IMR-90 (cell line): ENCODE measurements at regions not wholly inside any gene's neighbourhood (a gene's known extent, or its start where the extent isn't known, plus 50 kb on each side); places are given as distances from the start of the nearest gene placed in this dataset.

ENCODE experiments used
- ATAC-seq: fragments of 200-7000 bp; cut with Tn5 transposase; 2 replicates; pipeline ENCODE4 v1.9.1; 2020; ENCODE audit warnings: low read depth, mild to moderate bottlenecking, moderate library complexity
- BruUV-seq: library from RNA; stranded (reverse); fragments of 400-500 nt; replicated peaks from 2 replicates; lab custom pipeline; 2021; lab: Mats Ljungman, UMichigan
- CTCF ChIA-PET: fragments of 300-600 bp; formaldehyde crosslinking; extraction: SDS; loops from one replicate; lab custom pipeline; 2021; ENCODE audit warnings: antibody characterized with exemption; lab: Yijun Ruan, JAX
- POLR2A ChIA-PET: fragments of 300-600 bp; sonication (Branson Sonifier 250); formaldehyde crosslinking; loops from one replicate; lab custom pipeline; 2022; ENCODE audit warnings: antibody characterized with exemption; ENCODE audit not compliant: unreplicated experiment; lab: Charles Lee
- DNase-seq: peaks from one replicate; pipeline ENCODE4 v3.0.0; 2013
- H2AFZ ChIP-seq: replicated peaks from 2 replicates; pipeline ENCODE3; 2013; ENCODE audit warnings: low read length, mild to moderate bottlenecking; ENCODE audit not compliant: poor library complexity
- H2AK5ac ChIP-seq: 2 replicates; pipeline ENCODE4 v1.6.1; 2013; ENCODE audit warnings: low read depth, low read length, inconsistent platforms
- H2AK9ac ChIP-seq: replicated peaks from 2 replicates; pipeline ENCODE3; 2013; ENCODE audit warnings: mild to moderate bottlenecking, low read depth, low read length, moderate library complexity; ENCODE audit not compliant: poor library complexity
- H2BK120ac ChIP-seq: 2 replicates; pipeline ENCODE4 v1.6.1; 2013; ENCODE audit warnings: low read depth, low read length, inconsistent platforms
- H2BK15ac ChIP-seq: 3 replicates; pipeline ENCODE4 v1.6.1; 2013; ENCODE audit warnings: low read depth, low read length, inconsistent platforms
- H2BK20ac ChIP-seq: 2 replicates; pipeline ENCODE4 v1.6.1; 2013; ENCODE audit warnings: low read depth, mild to moderate bottlenecking, inconsistent platforms, low read length, moderate library complexity
- H2BK5ac ChIP-seq: 2 replicates; pipeline ENCODE4 v1.6.1; 2013; ENCODE audit warnings: mild to moderate bottlenecking, low read depth, low read length, inconsistent platforms; ENCODE audit not compliant: poor library complexity, severe bottlenecking
- H3K14ac ChIP-seq: replicated peaks from 2 replicates; pipeline ENCODE4 v1.6.1; 2013; ENCODE audit warnings: low read depth, low read length, inconsistent platforms
- H3K18ac ChIP-seq: 2 replicates; pipeline ENCODE4 v1.6.1; 2013; ENCODE audit warnings: low read depth, low read length, control low read depth
- H3K23ac ChIP-seq: 2 replicates; pipeline ENCODE4 v1.6.1; 2013; ENCODE audit warnings: low read depth, low read length, inconsistent platforms
- H3K27ac ChIP-seq: 2 replicates; pipeline ENCODE4 v1.5.1; 2013; ENCODE audit warnings: mild to moderate bottlenecking, control low read depth, low read length; ENCODE audit not compliant: insufficient read depth
- H3K27me3 ChIP-seq: 2 replicates; pipeline ENCODE4 v1.6.1; 2013; ENCODE audit warnings: low read length; ENCODE audit not compliant: control insufficient read depth, insufficient read depth
- H3K36me3 ChIP-seq: 2 replicates; pipeline ENCODE4 v1.6.1; 2013; ENCODE audit warnings: low read length, mixed read lengths; ENCODE audit not compliant: control insufficient read depth, insufficient read depth
- H3K4ac ChIP-seq: 2 replicates; pipeline ENCODE4 v1.6.1; 2013; ENCODE audit warnings: low read depth, low read length, inconsistent platforms
- H3K4me1 ChIP-seq: 2 replicates; pipeline ENCODE4 v1.6.1; 2013; ENCODE audit warnings: low read length, mixed read lengths; ENCODE audit not compliant: control insufficient read depth, insufficient read depth
- H3K4me2 ChIP-seq: 2 replicates; pipeline ENCODE4 v1.6.1; 2013; ENCODE audit warnings: low read depth, mild to moderate bottlenecking, control low read depth, low read length, moderate library complexity
- H3K4me3 ChIP-seq: 2 replicates; pipeline ENCODE4 v1.5.1; 2013; ENCODE audit warnings: low read depth, mild to moderate bottlenecking, control low read depth, low read length, moderate library complexity; ENCODE audit not compliant: insufficient read depth
- H3K56ac ChIP-seq: 2 replicates; pipeline ENCODE4 v1.6.1; 2013; ENCODE audit warnings: low read length, inconsistent platforms; ENCODE audit not compliant: insufficient read depth; ENCODE audit errors: extremely low read depth
- H3K79me1 ChIP-seq, 2 experiments: 2 replicates each; pipeline ENCODE4 v1.6.1; 2013; ENCODE audit warnings: low read length in 2 of 2, inconsistent platforms in 1 of 2, low read depth in 1 of 2
- H3K9ac ChIP-seq: 2 replicates; pipeline ENCODE4 v1.6.1; 2013; ENCODE audit warnings: low read depth, low read length, control low read depth
- H3K9me1 ChIP-seq: 2 replicates; pipeline ENCODE4 v1.6.1; 2013; ENCODE audit warnings: low read length, inconsistent platforms; ENCODE audit not compliant: insufficient read depth
- H3K9me3 ChIP-seq: 2 replicates; pipeline ENCODE4 v1.6.1; 2013; ENCODE audit warnings: low read length; ENCODE audit not compliant: control insufficient read depth, insufficient read depth
- H4K20me1 ChIP-seq: 2 replicates; pipeline ENCODE4 v1.6.1; 2013; ENCODE audit warnings: low read length, inconsistent platforms; ENCODE audit not compliant: insufficient read depth
- H4K5ac ChIP-seq: 2 replicates; pipeline ENCODE4 v1.6.1; 2013; ENCODE audit warnings: mild to moderate bottlenecking, low read depth, low read length, control low read depth
- H4K8ac ChIP-seq, 2 experiments: 2 replicates each; pipeline ENCODE4 v1.6.1; 2013; ENCODE audit warnings: low read depth in 2 of 2, low read length in 2 of 2, control low read depth in 1 of 2, inconsistent platforms in 1 of 2
- H4K91ac ChIP-seq: 2 replicates; pipeline ENCODE4 v1.6.1; 2013; ENCODE audit warnings: low read depth, low read length, inconsistent platforms; ENCODE audit not compliant: insufficient read depth
- POLR2A ChIP-seq: IDR thresholded peaks from 2 replicates; pipeline ENCODE4 v1.6.1; 2012; ENCODE audit warnings: mild to moderate bottlenecking, low read depth, low read length
- SMC3 ChIP-seq: fragments of 150-350 bp; IDR thresholded peaks from 2 replicates; pipeline ENCODE4 v1.6.1; 2016; ENCODE audit warnings: low read depth, mild to moderate bottlenecking, antibody characterized with exemption, low read length, moderate library complexity
- WGBS, 2 experiments: methylation state at CpG; one replicate each; pipeline versions ENCODE4 v1.1.5 to v1.1.7; 2013; ENCODE audit warnings: missing lambda C conversion rate in 2 of 2; ENCODE audit not compliant: insufficient read length in 1 of 2; ENCODE audit errors: extremely low coverage in 2 of 2; 5-methylcytosine and 5-hydroxymethylcytosine counted together
- dilution Hi-C: fragments of 300-500 bp; cut with HindIII; formaldehyde crosslinking; loops from one replicate; pipeline ENCODE4 v1.14.3; 2018; ENCODE audit warnings: low sequenced_read_pairs; ENCODE audit not compliant: unreplicated experiment
- in situ Hi-C: fragments of 300-500 bp; cut with MboI; formaldehyde crosslinking; loops from 3 replicates; pipeline ENCODE4 v1.14.3; 2019; ENCODE audit warnings: low sequenced_read_pairs, inconsistent platforms, mixed read lengths
- intact Hi-C: fragments of 100-400 bp; cut with micrococcal nuclease; formaldehyde crosslinking; loops from 2 replicates; pipeline ENCODE4 v1.10.0; 2022

GRCh38 chrX:65813245-65813644 is 145.8 kb downstream of the MSN start:
- Histone ChIP-seq H4K20me1 (no peaks in the 10 kb centered on the region), H3K27ac (no peak overlapping the region), H2BK15ac (no peak overlapping the region), H2BK5ac (no peak overlapping the region), H4K5ac (no peak overlapping the region), H3K4me1 (no peaks in the 10 kb centered on the region), H2AK5ac (no peak overlapping the region), H3K4me2 (no peak overlapping the region), H3K23ac (no peak overlapping the region), H3K9ac (no peak overlapping the region), H3K4me3 (no peak overlapping the region), H3K9me3 (no peaks in the 10 kb centered on the region), H2AK9ac (no peak overlapping the region), H3K9me1 (no peaks in the 10 kb centered on the region), H2BK120ac (no peak overlapping the region), H3K18ac (no peak overlapping the region), H3K4ac (no peak overlapping the region), H3K14ac (no peak overlapping the region), H3K56ac (no peak overlapping the region), H3K27me3 (no peaks in the 10 kb centered on the region), H3K36me3 (no peaks in the 10 kb centered on the region), H2AFZ (no peak overlapping the region), H4K91ac (no peak overlapping the region), H3K79me1 (no peaks in the 10 kb centered on the region), H2BK20ac (no peak overlapping the region), H4K8ac (no peak overlapping the region)
- DNase-seq: no peak
- no CpG with 5 or more reads among the region's 1 CpG for WGBS, 2 experiments
- no TSS peak for BruUV-seq
- intact Hi-C loops: no loop called here
- ChIA-PET CTCF (no interaction called here), POLR2A (interaction anchor here (0.5 kb wide), 1 partner anchor 40 kb away, joined by 3 read pairs; no protein-coding TSS in a partner anchor)
- TF ChIP-seq SMC3 (no peak), POLR2A (no peak)
- no peak for ATAC-seq
- in situ Hi-C loops: no loop called here
- dilution Hi-C loops: no loop called here
